HCT116 (cell line): ENCODE measurements at regions not wholly inside any gene's neighbourhood (a gene's known extent, or its start where the extent isn't known, plus 50 kb on each side); places are given as distances from the start of the nearest gene placed in this dataset.

Experiments
- ATAC-seq: fragments of 200-7000 bp; cut with Tn5 transposase; 2 replicates; pipeline ENCODE4 v1.9.1; 2020; ENCODE audit warnings: mild to moderate bottlenecking, moderate library complexity
- BruUV-seq: library from RNA; stranded (reverse); fragments of 400-500 nt; replicated peaks from 2 replicates; lab custom pipeline; 2021; lab: Mats Ljungman, UMichigan
- CTCF ChIA-PET: fragments of 300-600 bp; sonication (Branson Sonifier 250); formaldehyde crosslinking; loops from one replicate; lab custom pipeline; 2021; ENCODE audit warnings: antibody characterized with exemption; lab: Charles Lee
- POLR2A ChIA-PET: fragments of 300-600, 350-600 bp; sonication (Branson Sonifier 250); formaldehyde crosslinking; loops from one replicate; lab custom pipeline; 2021; ENCODE audit warnings: antibody characterized with exemption; lab: Charles Lee
- RAD21 ChIA-PET, 2 experiments: fragments of 300-600 bp; sonication (Branson Sonifier 250); formaldehyde crosslinking; loops; one replicate each; lab custom pipeline; 2023; ENCODE audit warnings: low total read pairs in 2 of 2; ENCODE audit not compliant: uncharacterized antibody in 2 of 2, unreplicated experiment in 2 of 2, low non-redundant PET in 1 of 2; lab: Charles Lee
- DNase-seq: peaks from one replicate; pipeline ENCODE4 v3.0.0-alpha.2; 2010; ENCODE audit warnings: low read depth, low spot score
- H2AFZ ChIP-seq: fragments of 200-600 bp; shearing (Covaris generic), sonication (generic); 2 replicates; pipeline ENCODE4 v1.6.1; 2017; ENCODE audit warnings: low read depth, mixed run types, mixed read lengths, antibody characterized with exemption, low read length; ENCODE audit not compliant: poor library complexity, severe bottlenecking
- H3K27ac ChIP-seq: 2 replicates; pipeline ENCODE4 v1.5.1; 2012; ENCODE audit warnings: low read depth, low read length
- H3K27me3 ChIP-seq: fragments of 200-600 bp; sonication (generic); 2 replicates; pipeline ENCODE4 v1.6.1; 2016; ENCODE audit warnings: mixed run types, low read length, mixed read lengths; ENCODE audit not compliant: insufficient read depth
- H3K36me3 ChIP-seq, 2 experiments: fragments of 200-500 bp in 1 of 2; fragments of 200-600 bp in 1 of 2; sonication (Bioruptor generic) in 1 of 2; sonication (generic) in 1 of 2; 2 replicates each; pipeline versions ENCODE4 v1.5.1 to v1.6.1; 2014 to 2016; ENCODE audit warnings: low read length in 2 of 2, inconsistent platforms in 1 of 2, mixed read lengths in 1 of 2, mixed run types in 1 of 2; ENCODE audit not compliant: insufficient read depth in 2 of 2, control insufficient read depth in 1 of 2
- H3K4me1 ChIP-seq, 2 experiments: fragments of 200-600 bp in 1 of 2; sonication (generic) in 1 of 2; 2 replicates each; pipeline versions ENCODE4 v1.5.1 to v1.6.1; 2012 to 2017; ENCODE audit warnings: low read length in 2 of 2, inconsistent platforms in 1 of 2, mild to moderate bottlenecking in 1 of 2, mixed read lengths in 1 of 2, mixed run types in 1 of 2, moderate library complexity in 1 of 2; ENCODE audit not compliant: insufficient read depth in 2 of 2, control insufficient read depth in 1 of 2
- H3K4me2 ChIP-seq: fragments of 200-600 bp; sonication (generic); 2 replicates; pipeline ENCODE4 v1.6.1; 2017; ENCODE audit warnings: mixed run types, low read length, mixed read lengths
- H3K4me3 ChIP-seq, 2 experiments: fragments of 200-600 bp in 1 of 2; sonication (generic) in 1 of 2; replicated peaks in 1 of 2; 2 replicates each; pipeline ENCODE4 v1.5.1; 2011 to 2016; ENCODE audit warnings: low read length in 2 of 2, control low read depth in 1 of 2, low read depth in 1 of 2, mild to moderate bottlenecking in 1 of 2, mixed read lengths in 1 of 2, mixed run types in 1 of 2
- H3K79me2 ChIP-seq: fragments of 200-600 bp; sonication (generic); 2 replicates; pipeline ENCODE4 v1.6.1; 2017; ENCODE audit warnings: mild to moderate bottlenecking, mixed run types, low read length, moderate library complexity, mixed read lengths; ENCODE audit not compliant: insufficient read depth
- H3K9ac ChIP-seq: fragments of 200-600 bp; sonication (generic); 2 replicates; pipeline ENCODE4 v1.6.1; 2016; ENCODE audit warnings: low read length, mixed read lengths
- H3K9me2 ChIP-seq: fragments of 200-600 bp; sonication (generic), shearing (Covaris generic); 2 replicates; pipeline ENCODE4 v1.6.1; 2017; ENCODE audit warnings: mixed run types, mild to moderate bottlenecking, moderate library complexity; ENCODE audit not compliant: insufficient read depth
- H3K9me3 ChIP-seq, 2 experiments: fragments of 200-500 bp in 1 of 2; fragments of 200-600 bp in 1 of 2; sonication (Bioruptor generic) in 1 of 2; sonication (generic) in 1 of 2; 2 replicates each; pipeline ENCODE4 v1.6.1; 2014 to 2017; ENCODE audit warnings: low read length in 2 of 2, mixed read lengths in 2 of 2, inconsistent platforms in 1 of 2, low read depth in 1 of 2, mild to moderate bottlenecking in 1 of 2, mixed run types in 1 of 2, moderate library complexity in 1 of 2; ENCODE audit not compliant: control insufficient read depth in 1 of 2, insufficient read depth in 1 of 2
- H4K20me1 ChIP-seq: fragments of 200-600 bp; sonication (generic), shearing (Covaris generic); 2 replicates; pipeline ENCODE4 v1.6.1; 2017; ENCODE audit warnings: mixed run types, mild to moderate bottlenecking, moderate library complexity; ENCODE audit not compliant: insufficient read depth
- CBX3 ChIP-seq: IDR thresholded peaks from 2 replicates; pipeline ENCODE4 v1.6.1; 2012; ENCODE audit warnings: low read depth
- CEBPB ChIP-seq: IDR thresholded peaks from 2 replicates; pipeline ENCODE4 v1.6.1; 2012; ENCODE audit warnings: low read depth
- EGR1 ChIP-seq: IDR thresholded peaks from 2 replicates; pipeline ENCODE4 v1.6.1; 2012; ENCODE audit warnings: low read depth
- ELF1 ChIP-seq: IDR thresholded peaks from 2 replicates; pipeline ENCODE4 v1.6.1; 2012; ENCODE audit warnings: low read depth, borderline replicate concordance
- EZH2 ChIP-seq: fragments of 200-600 bp; sonication (generic); IDR thresholded peaks from 2 replicates; pipeline ENCODE4 v1.6.1; 2017; ENCODE audit warnings: antibody characterized with exemption, mixed run types
- EZH2phosphoT487 ChIP-seq: fragments of 200-600 bp; IDR thresholded peaks from 2 replicates; pipeline ENCODE4 v1.6.1; 2018; ENCODE audit warnings: antibody characterized with exemption, borderline replicate concordance
- FOSL1 ChIP-seq: IDR thresholded peaks from 2 replicates; pipeline ENCODE4 v1.6.1; 2012; ENCODE audit warnings: low read depth
- POLR2A ChIP-seq: IDR thresholded peaks from 2 replicates; pipeline ENCODE4 v1.7.0; 2011; ENCODE audit warnings: borderline replicate concordance; ENCODE audit not compliant: insufficient read depth, insufficient read length; ENCODE audit errors: extremely low read depth
- POLR2AphosphoS5 ChIP-seq: IDR thresholded peaks from 2 replicates; pipeline ENCODE4 v1.6.1; 2011; ENCODE audit warnings: mild to moderate bottlenecking, low read depth, low read length, moderate library complexity
- RAD21 ChIP-seq: IDR thresholded peaks from 2 replicates; pipeline ENCODE4 v1.6.1; 2012; ENCODE audit warnings: low read depth, mild to moderate bottlenecking
- SP1 ChIP-seq: IDR thresholded peaks from 2 replicates; pipeline ENCODE4 v1.6.1; 2012; ENCODE audit warnings: low read depth
- SRF ChIP-seq: IDR thresholded peaks from 2 replicates; pipeline ENCODE4 v1.6.1; 2012; ENCODE audit warnings: low read depth
- TCF7L2 ChIP-seq: IDR thresholded peaks from 2 replicates; pipeline ENCODE4 v1.7.0; 2011; ENCODE audit warnings: borderline replicate concordance, inconsistent platforms; ENCODE audit not compliant: insufficient read depth, insufficient read length; ENCODE audit errors: extremely low read depth
- ZNF274 ChIP-seq: fragments of 200-500 bp; sonication (Bioruptor generic); IDR thresholded peaks from 2 replicates; pipeline ENCODE4 v1.6.1; 2014; ENCODE audit warnings: mild to moderate bottlenecking, low read depth, low read length, inconsistent platforms
- intact Hi-C: fragments of 100-400 bp; cut with micrococcal nuclease; formaldehyde crosslinking; loops from 2 replicates; pipeline ENCODE4 v1.10.0; 2022
- TF ChIP-seq, protein P1 (sequence below): IDR thresholded peaks from 2 replicates; pipeline ENCODE4 v1.6.1; 2012
- TF ChIP-seq, protein P2 (sequence below): IDR thresholded peaks from 2 replicates; pipeline ENCODE4 v1.6.1; 2011; ENCODE audit warnings: mild to moderate bottlenecking, low read length, moderate library complexity; ENCODE audit not compliant: insufficient replicate concordance; ENCODE audit errors: extremely low read depth
- TF ChIP-seq, protein P3 (sequence below), 3 experiments: fragments of 200-600 bp in 1 of 3; sonication (generic) in 1 of 3; IDR thresholded peaks in 2 of 3; conservative IDR thresholded peaks in 1 of 3; 2 replicates each; pipeline ENCODE4 v1.5.1; 2012 to 2017; ENCODE audit warnings: low read depth in 2 of 3, low read length in 2 of 3, antibody characterized with exemption in 1 of 3, borderline replicate concordance in 1 of 3, control low read depth in 1 of 3, mild to moderate bottlenecking in 1 of 3, mixed read lengths in 1 of 3, mixed run types in 1 of 3, moderate library complexity in 1 of 3; ENCODE audit not compliant: insufficient read depth in 1 of 3
- TF ChIP-seq, protein P4 (sequence below): IDR thresholded peaks from 2 replicates; pipeline ENCODE4 v1.6.1; 2012

DNA sequence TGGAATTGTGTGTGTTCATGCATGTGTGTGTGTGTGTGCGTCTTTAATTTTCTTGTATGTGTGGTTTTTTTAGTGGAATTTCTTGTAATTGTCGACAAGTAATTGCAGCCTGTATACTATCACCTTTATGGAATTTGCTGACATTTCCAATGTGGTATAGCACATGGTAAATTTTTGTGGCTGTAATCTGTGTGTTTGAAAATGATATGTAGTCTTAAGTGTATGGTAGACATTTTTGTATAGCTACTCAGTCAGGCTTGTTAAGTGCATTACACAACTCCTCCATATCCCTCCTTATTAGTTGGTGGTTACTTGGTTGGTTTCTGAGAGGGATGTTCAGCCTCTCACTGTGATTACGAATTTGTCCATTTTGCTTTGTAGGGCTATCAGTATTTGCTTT, 384.5 kb upstream of the HSF2 start:
- H3K4me2 ChIP-seq: no peak overlapping the region
- POLR2A ChIA-PET: no interaction called here
- CTCF ChIA-PET: no interaction called here
- no TSS peak for BruUV-seq
- no peak overlapping the region for H3K4me3 ChIP-seq
- DNase-seq: no peak
- H3K27me3 ChIP-seq: no peaks in the 10 kb centered on the region
- TF ChIP-seq FOSL1 (no peak), ZNF274 (no peak), CEBPB (no peak), ELF1 (no peak), CBX3 (no peak), SP1 (no peak), EGR1 (no peak), RAD21 (no peak), SRF (no peak), EZH2 (no peak), EZH2phosphoT487 (no peak), POLR2A (no peak), TCF7L2 (no peak), POLR2AphosphoS5 (no peak)
- TF ChIP-seq, protein P1, sequence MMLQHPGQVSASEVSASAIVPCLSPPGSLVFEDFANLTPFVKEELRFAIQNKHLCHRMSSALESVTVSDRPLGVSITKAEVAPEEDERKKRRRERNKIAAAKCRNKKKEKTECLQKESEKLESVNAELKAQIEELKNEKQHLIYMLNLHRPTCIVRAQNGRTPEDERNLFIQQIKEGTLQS: no peak
- TF ChIP-seq, protein P2, sequence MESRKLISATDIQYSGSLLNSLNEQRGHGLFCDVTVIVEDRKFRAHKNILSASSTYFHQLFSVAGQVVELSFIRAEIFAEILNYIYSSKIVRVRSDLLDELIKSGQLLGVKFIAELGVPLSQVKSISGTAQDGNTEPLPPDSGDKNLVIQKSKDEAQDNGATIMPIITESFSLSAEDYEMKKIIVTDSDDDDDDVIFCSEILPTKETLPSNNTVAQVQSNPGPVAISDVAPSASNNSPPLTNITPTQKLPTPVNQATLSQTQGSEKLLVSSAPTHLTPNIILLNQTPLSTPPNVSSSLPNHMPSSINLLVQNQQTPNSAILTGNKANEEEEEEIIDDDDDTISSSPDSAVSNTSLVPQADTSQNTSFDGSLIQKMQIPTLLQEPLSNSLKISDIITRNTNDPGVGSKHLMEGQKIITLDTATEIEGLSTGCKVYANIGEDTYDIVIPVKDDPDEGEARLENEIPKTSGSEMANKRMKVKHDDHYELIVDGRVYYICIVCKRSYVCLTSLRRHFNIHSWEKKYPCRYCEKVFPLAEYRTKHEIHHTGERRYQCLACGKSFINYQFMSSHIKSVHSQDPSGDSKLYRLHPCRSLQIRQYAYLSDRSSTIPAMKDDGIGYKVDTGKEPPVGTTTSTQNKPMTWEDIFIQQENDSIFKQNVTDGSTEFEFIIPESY: no peak
- TF ChIP-seq, protein P3, sequence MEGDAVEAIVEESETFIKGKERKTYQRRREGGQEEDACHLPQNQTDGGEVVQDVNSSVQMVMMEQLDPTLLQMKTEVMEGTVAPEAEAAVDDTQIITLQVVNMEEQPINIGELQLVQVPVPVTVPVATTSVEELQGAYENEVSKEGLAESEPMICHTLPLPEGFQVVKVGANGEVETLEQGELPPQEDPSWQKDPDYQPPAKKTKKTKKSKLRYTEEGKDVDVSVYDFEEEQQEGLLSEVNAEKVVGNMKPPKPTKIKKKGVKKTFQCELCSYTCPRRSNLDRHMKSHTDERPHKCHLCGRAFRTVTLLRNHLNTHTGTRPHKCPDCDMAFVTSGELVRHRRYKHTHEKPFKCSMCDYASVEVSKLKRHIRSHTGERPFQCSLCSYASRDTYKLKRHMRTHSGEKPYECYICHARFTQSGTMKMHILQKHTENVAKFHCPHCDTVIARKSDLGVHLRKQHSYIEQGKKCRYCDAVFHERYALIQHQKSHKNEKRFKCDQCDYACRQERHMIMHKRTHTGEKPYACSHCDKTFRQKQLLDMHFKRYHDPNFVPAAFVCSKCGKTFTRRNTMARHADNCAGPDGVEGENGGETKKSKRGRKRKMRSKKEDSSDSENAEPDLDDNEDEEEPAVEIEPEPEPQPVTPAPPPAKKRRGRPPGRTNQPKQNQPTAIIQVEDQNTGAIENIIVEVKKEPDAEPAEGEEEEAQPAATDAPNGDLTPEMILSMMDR (IDR thresholded peaks at IDR 0.05 in 2 of 3, conservative IDR thresholded peaks at IDR 0.05 in 1 of 3; ENCODE audit: borderline replicate concordance in 1 of 3, insufficient read depth in 1 of 3, low read depth in 2 of 3, low read length in 2 of 3): no peak
- TF ChIP-seq, protein P4, sequence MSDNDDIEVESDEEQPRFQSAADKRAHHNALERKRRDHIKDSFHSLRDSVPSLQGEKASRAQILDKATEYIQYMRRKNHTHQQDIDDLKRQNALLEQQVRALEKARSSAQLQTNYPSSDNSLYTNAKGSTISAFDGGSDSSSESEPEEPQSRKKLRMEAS: no peak
- H4K20me1 ChIP-seq: no peaks in the 10 kb centered on the region
- H3K4me1 ChIP-seq: no peaks in the 10 kb centered on the region
- H2AFZ ChIP-seq: no peak overlapping the region
- no peaks in the 10 kb centered on the region for H3K9me3 ChIP-seq
- no peaks in the 10 kb centered on the region for H3K79me2 ChIP-seq
- no peaks in the 10 kb centered on the region for H3K36me3 ChIP-seq
- no peak overlapping the region for H3K9ac ChIP-seq
- no peak overlapping the region for H3K27ac ChIP-seq
- H3K9me2 ChIP-seq: no peaks in the 10 kb centered on the region
- intact Hi-C loops: no loop called here
- RAD21 ChIA-PET: no interaction called here
- ATAC-seq: no peak
